H9 (cell line): ENCODE measurements at regions not wholly inside any gene's neighbourhood (a gene's known extent, or its start where the extent isn't known, plus 50 kb on each side); places are given as distances from the start of the nearest gene placed in this dataset.

ENCODE experiments used
- DNase-seq: peaks from one replicate; pipeline ENCODE4 v3.0.0-alpha.2; 2017
- H2AFZ ChIP-seq: one replicate; pipeline ENCODE4 v1.6.1; 2013; ENCODE audit warnings: mild to moderate bottlenecking, low read length, control low read depth, moderate library complexity
- H2AK5ac ChIP-seq: 2 replicates; pipeline ENCODE4 v1.6.1; 2013; ENCODE audit warnings: low read length, control low read depth, mixed read lengths; ENCODE audit not compliant: insufficient read length
- H2BK120ac ChIP-seq: one replicate; pipeline ENCODE4 v1.6.1; 2013; ENCODE audit warnings: low read depth, mild to moderate bottlenecking, low read length, control low read depth, inconsistent platforms; ENCODE audit not compliant: poor library complexity, severe bottlenecking
- H2BK12ac ChIP-seq: 2 replicates; pipeline ENCODE4 v1.6.1; 2013; ENCODE audit warnings: low read length, control low read depth, mixed read lengths, low read depth; ENCODE audit not compliant: insufficient read length
- H2BK15ac ChIP-seq: 2 replicates; pipeline ENCODE4 v1.6.1; 2013; ENCODE audit warnings: low read depth, low read length, control low read depth
- H2BK20ac ChIP-seq: one replicate; pipeline ENCODE4 v1.6.1; 2013; ENCODE audit warnings: low read depth, mild to moderate bottlenecking, low read length, control low read depth, inconsistent platforms; ENCODE audit not compliant: poor library complexity, severe bottlenecking
- H2BK5ac ChIP-seq: 2 replicates; pipeline ENCODE4 v1.6.1; 2013; ENCODE audit warnings: low read length, control low read depth, mixed read lengths; ENCODE audit not compliant: insufficient read length
- H3K14ac ChIP-seq: 2 replicates; pipeline ENCODE4 v1.6.1; 2013; ENCODE audit warnings: low read length, control low read depth; ENCODE audit not compliant: insufficient read depth
- H3K18ac ChIP-seq: 2 replicates; pipeline ENCODE4 v1.6.1; 2013; ENCODE audit warnings: low read depth, mild to moderate bottlenecking, mixed read lengths, low read length, control low read depth; ENCODE audit not compliant: insufficient read length
- H3K23ac ChIP-seq: 2 replicates; pipeline ENCODE4 v1.6.1; 2013; ENCODE audit warnings: low read length, control low read depth, mixed read lengths, low read depth; ENCODE audit not compliant: insufficient read length
- H3K23me2 ChIP-seq: 2 replicates; pipeline ENCODE4 v1.6.1; 2013; ENCODE audit warnings: low read depth, mild to moderate bottlenecking, mixed read lengths, low read length, control low read depth; ENCODE audit not compliant: insufficient read length, poor library complexity, severe bottlenecking
- H3K27ac ChIP-seq: 2 replicates; pipeline ENCODE4 v1.5.1; 2013; ENCODE audit warnings: low read length, control low read depth, mixed read lengths, low read depth; ENCODE audit not compliant: insufficient read length
- H3K27me3 ChIP-seq: 2 replicates; pipeline ENCODE4 v1.6.1; 2013; ENCODE audit warnings: low read length, control low read depth, inconsistent platforms; ENCODE audit not compliant: insufficient read depth
- H3K4ac ChIP-seq: 2 replicates; pipeline ENCODE4 v1.6.1; 2013; ENCODE audit warnings: low read depth, mild to moderate bottlenecking, control low read depth, inconsistent platforms, low read length, moderate library complexity
- H3K4me1 ChIP-seq: 2 replicates; pipeline ENCODE4 v1.6.1; 2013; ENCODE audit warnings: low read length, control low read depth, inconsistent platforms; ENCODE audit not compliant: insufficient read depth
- H3K4me2 ChIP-seq: 2 replicates; pipeline ENCODE4 v1.6.1; 2013; ENCODE audit warnings: low read length, control low read depth, mixed read lengths; ENCODE audit not compliant: insufficient read length, insufficient read depth
- H3K56ac ChIP-seq: 2 replicates; pipeline ENCODE4 v1.6.1; 2013; ENCODE audit warnings: low read depth, mild to moderate bottlenecking, mixed read lengths, low read length, control low read depth; ENCODE audit not compliant: insufficient read length
- H3K79me1 ChIP-seq: 2 replicates; pipeline ENCODE4 v1.6.1; 2013; ENCODE audit warnings: low read depth, mild to moderate bottlenecking, moderate library complexity, low read length, control low read depth, inconsistent platforms; ENCODE audit not compliant: insufficient read depth, poor library complexity, severe bottlenecking
- H3K79me2 ChIP-seq: 2 replicates; pipeline ENCODE4 v1.6.1; 2013; ENCODE audit warnings: low read length, control low read depth, inconsistent platforms; ENCODE audit not compliant: insufficient read depth
- H3K9ac ChIP-seq: 2 replicates; pipeline ENCODE4 v1.6.1; 2013; ENCODE audit warnings: low read length, control low read depth, mixed read lengths; ENCODE audit not compliant: insufficient read length; ENCODE audit errors: extremely low read depth
- H3K9me3 ChIP-seq: one replicate; pipeline ENCODE4 v1.6.1; 2013; ENCODE audit warnings: low read depth, low read length, inconsistent platforms; ENCODE audit not compliant: control insufficient read depth
- H3T11ph ChIP-seq: one replicate; pipeline ENCODE4 v1.6.1; 2013; ENCODE audit warnings: mild to moderate bottlenecking, low read length, control low read depth, inconsistent platforms
- H4K20me1 ChIP-seq: one replicate; pipeline ENCODE4 v1.6.1; 2013; ENCODE audit not compliant: control insufficient read depth, insufficient read length, insufficient read depth
- H4K5ac ChIP-seq: 2 replicates; pipeline ENCODE4 v1.6.1; 2013; ENCODE audit warnings: low read depth, mild to moderate bottlenecking, mixed read lengths, low read length, control low read depth; ENCODE audit not compliant: insufficient read length
- H4K8ac ChIP-seq: replicated peaks from 2 replicates; pipeline ENCODE4 v1.6.1; 2013; ENCODE audit warnings: low read length, control low read depth, mixed read lengths, low read depth; ENCODE audit not compliant: insufficient read length
- H4K91ac ChIP-seq: 2 replicates; pipeline ENCODE4 v1.6.1; 2013; ENCODE audit warnings: low read depth, mild to moderate bottlenecking, moderate library complexity, mixed read lengths, low read length, control low read depth; ENCODE audit not compliant: insufficient read length
- H3K27ac Mint-ChIP-seq, 3 experiments: 2 replicates in 2 of 3; 3 replicates in 1 of 3; pipeline ENCODE4 v1.8.0; 2020 to 2021; ENCODE audit warnings: mixed read lengths in 3 of 3, mild to moderate bottlenecking in 1 of 3, moderate library complexity in 1 of 3
- H3K27me3 Mint-ChIP-seq: 2 replicates; pipeline ENCODE4 v1.8.0; 2021; ENCODE audit warnings: low read depth, mild to moderate bottlenecking, moderate library complexity, mixed read lengths
- H3K36me3 Mint-ChIP-seq, 3 experiments: 2 replicates in 2 of 3; 3 replicates in 1 of 3; pipeline ENCODE4 v1.8.0; 2020 to 2021; ENCODE audit warnings: low read depth in 3 of 3, mixed read lengths in 3 of 3; ENCODE audit not compliant: insufficient read depth in 1 of 3
- H3K4me1 Mint-ChIP-seq, 2 experiments: 2 replicates each; pipeline ENCODE4 v1.8.0; 2020; ENCODE audit warnings: mixed read lengths in 2 of 2
- H3K4me3 Mint-ChIP-seq, 2 experiments: 2 replicates in 1 of 2; 3 replicates in 1 of 2; pipeline ENCODE4 v1.8.0; 2020 to 2021; ENCODE audit warnings: mild to moderate bottlenecking in 2 of 2, mixed read lengths in 2 of 2, moderate library complexity in 1 of 2
- H3K9me3 Mint-ChIP-seq, 2 experiments: 2 replicates in 1 of 2; 3 replicates in 1 of 2; pipeline ENCODE4 v1.8.0; 2020; ENCODE audit warnings: mild to moderate bottlenecking in 2 of 2, mixed read lengths in 2 of 2, moderate library complexity in 1 of 2
- CTCF ChIP-seq: fragments of 200-600 bp; sonication (generic); conservative IDR thresholded peaks from 3 replicates; pipeline ENCODE4 v1.8.0; 2021; ENCODE audit warnings: antibody characterized with exemption, mild to moderate bottlenecking
- WGBS: extraction: QIAGEN DNeasy Blood & Tissue Kit; methylation state at CpG from one replicate; pipeline ENCODE4 v1.1.7; 2013; ENCODE audit warnings: missing lambda C conversion rate, low lambda C conversion rate, mixed read lengths; ENCODE audit not compliant: insufficient read length; ENCODE audit errors: extremely low coverage; 5-methylcytosine and 5-hydroxymethylcytosine counted together

GRCh38 chr2:122739732-122740593 is 984.5 kb downstream of the TSN start:
- Histone ChIP-seq H3K27ac (no peak overlapping the region), H4K20me1 (no peaks in the 10 kb centered on the region), H3K18ac (no peak overlapping the region), H4K5ac (no peak overlapping the region), H3K4me1 (no peaks in the 10 kb centered on the region; the same call in 1 of the 2 replicates), H3K23me2 (no peaks in the 10 kb centered on the region), H3K9me3 (no peaks in the 10 kb centered on the region), H3K4me2 (no peak overlapping the region), H3K79me2 (no peaks in the 10 kb centered on the region), H4K8ac (no peak overlapping the region), H3T11ph (no peak overlapping the region), H2BK5ac (no peak overlapping the region), H3K56ac (no peak overlapping the region), H2AK5ac (no peak overlapping the region), H3K27me3 (no peaks in the 10 kb centered on the region), H3K4ac (no peak overlapping the region), H2BK20ac (no peak overlapping the region), H3K14ac (no peak overlapping the region), H2BK12ac (no peak overlapping the region), H4K91ac (no peak overlapping the region), H2BK120ac (no peak overlapping the region), H3K79me1 (no peaks in the 10 kb centered on the region), H3K23ac (no peak overlapping the region), H2AFZ (no peak overlapping the region), H3K9ac (no peak overlapping the region), H2BK15ac (no peak overlapping the region)
- WGBS: no CpG with 5 or more reads among the region's 5 CpGs
- Mint-ChIP-seq H3K36me3 (peaks cover 2 to 14% (median 4%) of the 10 kb centered on the region in 3 experiments; a peak in 6 of 7 replicates), H3K27ac (no peak overlapping the region), H3K27me3 (no peaks in the 10 kb centered on the region), H3K4me1 (peaks cover 10 to 35% of the 10 kb centered on the region in 2 experiments), H3K4me3 (no peak overlapping the region), H3K9me3 (peaks cover 0 to 5% of the 10 kb centered on the region in 2 experiments; a peak in 3 of 5 replicates)
- TF ChIP-seq CTCF: no peak
- DNase-seq: no peak
